ENCODE measurements at regions not wholly inside any gene's neighbourhood (a gene's known extent, or its start where the extent isn't known, plus 50 kb on each side); places are given as distances from the start of the nearest gene placed in this dataset.

DNA sequence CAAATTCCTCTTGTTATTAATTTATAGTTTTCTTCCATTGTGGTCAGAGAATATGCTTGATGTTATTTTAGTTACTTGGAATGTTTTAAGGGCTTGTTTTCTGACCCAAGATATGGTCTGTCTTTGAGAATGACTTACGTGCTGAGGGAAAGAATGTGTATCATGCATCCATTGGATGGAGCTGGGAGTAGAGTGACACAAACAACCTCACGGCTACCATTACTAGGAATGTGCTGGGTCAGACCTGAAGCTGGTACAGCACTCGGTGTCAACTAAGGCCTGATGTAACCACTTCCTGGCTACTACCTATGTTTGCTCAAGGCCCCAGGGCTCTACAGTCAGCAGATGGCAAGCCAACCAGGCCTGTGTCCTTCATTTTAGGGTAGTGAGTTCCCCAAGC lies 257.8 kb downstream of the FAT4 start (continued):
- TF ChIP-seq, protein P1, sequence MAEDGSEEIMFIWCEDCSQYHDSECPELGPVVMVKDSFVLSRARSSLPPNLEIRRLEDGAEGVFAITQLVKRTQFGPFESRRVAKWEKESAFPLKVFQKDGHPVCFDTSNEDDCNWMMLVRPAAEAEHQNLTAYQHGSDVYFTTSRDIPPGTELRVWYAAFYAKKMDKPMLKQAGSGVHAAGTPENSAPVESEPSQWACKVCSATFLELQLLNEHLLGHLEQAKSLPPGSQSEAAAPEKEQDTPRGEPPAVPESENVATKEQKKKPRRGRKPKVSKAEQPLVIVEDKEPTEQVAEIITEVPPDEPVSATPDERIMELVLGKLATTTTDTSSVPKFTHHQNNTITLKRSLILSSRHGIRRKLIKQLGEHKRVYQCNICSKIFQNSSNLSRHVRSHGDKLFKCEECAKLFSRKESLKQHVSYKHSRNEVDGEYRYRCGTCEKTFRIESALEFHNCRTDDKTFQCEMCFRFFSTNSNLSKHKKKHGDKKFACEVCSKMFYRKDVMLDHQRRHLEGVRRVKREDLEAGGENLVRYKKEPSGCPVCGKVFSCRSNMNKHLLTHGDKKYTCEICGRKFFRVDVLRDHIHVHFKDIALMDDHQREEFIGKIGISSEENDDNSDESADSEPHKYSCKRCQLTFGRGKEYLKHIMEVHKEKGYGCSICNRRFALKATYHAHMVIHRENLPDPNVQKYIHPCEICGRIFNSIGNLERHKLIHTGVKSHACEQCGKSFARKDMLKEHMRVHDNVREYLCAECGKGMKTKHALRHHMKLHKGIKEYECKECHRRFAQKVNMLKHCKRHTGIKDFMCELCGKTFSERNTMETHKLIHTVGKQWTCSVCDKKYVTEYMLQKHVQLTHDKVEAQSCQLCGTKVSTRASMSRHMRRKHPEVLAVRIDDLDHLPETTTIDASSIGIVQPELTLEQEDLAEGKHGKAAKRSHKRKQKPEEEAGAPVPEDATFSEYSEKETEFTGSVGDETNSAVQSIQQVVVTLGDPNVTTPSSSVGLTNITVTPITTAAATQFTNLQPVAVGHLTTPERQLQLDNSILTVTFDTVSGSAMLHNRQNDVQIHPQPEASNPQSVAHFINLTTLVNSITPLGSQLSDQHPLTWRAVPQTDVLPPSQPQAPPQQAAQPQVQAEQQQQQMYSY (CRISPR knock-in tag; IDR thresholded peaks at IDR 0.05): no peak
- TF ChIP-seq, protein P2, sequence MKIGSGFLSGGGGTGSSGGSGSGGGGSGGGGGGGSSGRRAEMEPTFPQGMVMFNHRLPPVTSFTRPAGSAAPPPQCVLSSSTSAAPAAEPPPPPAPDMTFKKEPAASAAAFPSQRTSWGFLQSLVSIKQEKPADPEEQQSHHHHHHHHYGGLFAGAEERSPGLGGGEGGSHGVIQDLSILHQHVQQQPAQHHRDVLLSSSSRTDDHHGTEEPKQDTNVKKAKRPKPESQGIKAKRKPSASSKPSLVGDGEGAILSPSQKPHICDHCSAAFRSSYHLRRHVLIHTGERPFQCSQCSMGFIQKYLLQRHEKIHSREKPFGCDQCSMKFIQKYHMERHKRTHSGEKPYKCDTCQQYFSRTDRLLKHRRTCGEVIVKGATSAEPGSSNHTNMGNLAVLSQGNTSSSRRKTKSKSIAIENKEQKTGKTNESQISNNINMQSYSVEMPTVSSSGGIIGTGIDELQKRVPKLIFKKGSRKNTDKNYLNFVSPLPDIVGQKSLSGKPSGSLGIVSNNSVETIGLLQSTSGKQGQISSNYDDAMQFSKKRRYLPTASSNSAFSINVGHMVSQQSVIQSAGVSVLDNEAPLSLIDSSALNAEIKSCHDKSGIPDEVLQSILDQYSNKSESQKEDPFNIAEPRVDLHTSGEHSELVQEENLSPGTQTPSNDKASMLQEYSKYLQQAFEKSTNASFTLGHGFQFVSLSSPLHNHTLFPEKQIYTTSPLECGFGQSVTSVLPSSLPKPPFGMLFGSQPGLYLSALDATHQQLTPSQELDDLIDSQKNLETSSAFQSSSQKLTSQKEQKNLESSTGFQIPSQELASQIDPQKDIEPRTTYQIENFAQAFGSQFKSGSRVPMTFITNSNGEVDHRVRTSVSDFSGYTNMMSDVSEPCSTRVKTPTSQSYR (CRISPR knock-in tag; IDR thresholded peaks at IDR 0.05): no peak
- TF ChIP-seq, protein P3, sequence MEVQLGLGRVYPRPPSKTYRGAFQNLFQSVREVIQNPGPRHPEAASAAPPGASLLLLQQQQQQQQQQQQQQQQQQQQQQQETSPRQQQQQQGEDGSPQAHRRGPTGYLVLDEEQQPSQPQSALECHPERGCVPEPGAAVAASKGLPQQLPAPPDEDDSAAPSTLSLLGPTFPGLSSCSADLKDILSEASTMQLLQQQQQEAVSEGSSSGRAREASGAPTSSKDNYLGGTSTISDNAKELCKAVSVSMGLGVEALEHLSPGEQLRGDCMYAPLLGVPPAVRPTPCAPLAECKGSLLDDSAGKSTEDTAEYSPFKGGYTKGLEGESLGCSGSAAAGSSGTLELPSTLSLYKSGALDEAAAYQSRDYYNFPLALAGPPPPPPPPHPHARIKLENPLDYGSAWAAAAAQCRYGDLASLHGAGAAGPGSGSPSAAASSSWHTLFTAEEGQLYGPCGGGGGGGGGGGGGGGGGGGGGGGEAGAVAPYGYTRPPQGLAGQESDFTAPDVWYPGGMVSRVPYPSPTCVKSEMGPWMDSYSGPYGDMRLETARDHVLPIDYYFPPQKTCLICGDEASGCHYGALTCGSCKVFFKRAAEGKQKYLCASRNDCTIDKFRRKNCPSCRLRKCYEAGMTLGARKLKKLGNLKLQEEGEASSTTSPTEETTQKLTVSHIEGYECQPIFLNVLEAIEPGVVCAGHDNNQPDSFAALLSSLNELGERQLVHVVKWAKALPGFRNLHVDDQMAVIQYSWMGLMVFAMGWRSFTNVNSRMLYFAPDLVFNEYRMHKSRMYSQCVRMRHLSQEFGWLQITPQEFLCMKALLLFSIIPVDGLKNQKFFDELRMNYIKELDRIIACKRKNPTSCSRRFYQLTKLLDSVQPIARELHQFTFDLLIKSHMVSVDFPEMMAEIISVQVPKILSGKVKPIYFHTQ (CRISPR knock-in tag; IDR thresholded peaks at IDR 0.05): no peak
- TF ChIP-seq PRRX2 (CRISPR knock-in tag; IDR thresholded peaks at IDR 0.05): no peak
- TF ChIP-seq, protein P4, sequence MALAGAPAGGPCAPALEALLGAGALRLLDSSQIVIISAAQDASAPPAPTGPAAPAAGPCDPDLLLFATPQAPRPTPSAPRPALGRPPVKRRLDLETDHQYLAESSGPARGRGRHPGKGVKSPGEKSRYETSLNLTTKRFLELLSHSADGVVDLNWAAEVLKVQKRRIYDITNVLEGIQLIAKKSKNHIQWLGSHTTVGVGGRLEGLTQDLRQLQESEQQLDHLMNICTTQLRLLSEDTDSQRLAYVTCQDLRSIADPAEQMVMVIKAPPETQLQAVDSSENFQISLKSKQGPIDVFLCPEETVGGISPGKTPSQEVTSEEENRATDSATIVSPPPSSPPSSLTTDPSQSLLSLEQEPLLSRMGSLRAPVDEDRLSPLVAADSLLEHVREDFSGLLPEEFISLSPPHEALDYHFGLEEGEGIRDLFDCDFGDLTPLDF (CRISPR knock-in tag; IDR thresholded peaks at IDR 0.05): no peak

DNA sequence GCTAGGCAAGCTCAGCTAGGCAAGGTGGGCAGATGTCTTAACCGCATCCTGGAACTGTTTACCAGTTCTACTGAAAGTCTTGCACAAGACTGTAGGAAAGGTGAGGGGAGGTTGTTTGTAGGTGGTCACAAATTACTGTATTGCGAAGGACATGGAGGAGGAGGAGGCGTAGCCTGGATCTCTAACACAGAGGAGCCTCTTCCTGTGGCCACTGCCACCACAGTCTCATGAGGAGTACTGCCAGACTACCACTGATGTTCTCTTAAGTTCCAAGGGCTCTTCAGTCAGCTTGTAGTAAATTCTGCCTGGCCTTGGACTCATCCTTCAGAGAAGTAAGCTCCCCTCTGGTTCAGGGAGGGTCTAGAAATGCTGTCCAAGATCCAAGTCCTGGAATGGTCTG lies 258.6 kb downstream of the FAT4 start:
- Mint-ChIP-seq H3K27ac (no peak overlapping the region), H3K36me3 (peaks cover 39% of the 10 kb centered on the region), H3K9me3 (peaks cover 33% of the 10 kb centered on the region), H3K27me3 (ENCODE audit: low read depth) (no peaks in the 10 kb centered on the region), H3K4me1 (no peaks in the 10 kb centered on the region), H3K4me3 (no peak overlapping the region)
- no peak for DNase-seq (ENCODE audit: low spot score)
- ATAC-seq: no peak
- CTCF ChIA-PET: no interaction called here
- POLR2A ChIA-PET: no interaction called here
- TF ChIP-seq, protein P5, sequence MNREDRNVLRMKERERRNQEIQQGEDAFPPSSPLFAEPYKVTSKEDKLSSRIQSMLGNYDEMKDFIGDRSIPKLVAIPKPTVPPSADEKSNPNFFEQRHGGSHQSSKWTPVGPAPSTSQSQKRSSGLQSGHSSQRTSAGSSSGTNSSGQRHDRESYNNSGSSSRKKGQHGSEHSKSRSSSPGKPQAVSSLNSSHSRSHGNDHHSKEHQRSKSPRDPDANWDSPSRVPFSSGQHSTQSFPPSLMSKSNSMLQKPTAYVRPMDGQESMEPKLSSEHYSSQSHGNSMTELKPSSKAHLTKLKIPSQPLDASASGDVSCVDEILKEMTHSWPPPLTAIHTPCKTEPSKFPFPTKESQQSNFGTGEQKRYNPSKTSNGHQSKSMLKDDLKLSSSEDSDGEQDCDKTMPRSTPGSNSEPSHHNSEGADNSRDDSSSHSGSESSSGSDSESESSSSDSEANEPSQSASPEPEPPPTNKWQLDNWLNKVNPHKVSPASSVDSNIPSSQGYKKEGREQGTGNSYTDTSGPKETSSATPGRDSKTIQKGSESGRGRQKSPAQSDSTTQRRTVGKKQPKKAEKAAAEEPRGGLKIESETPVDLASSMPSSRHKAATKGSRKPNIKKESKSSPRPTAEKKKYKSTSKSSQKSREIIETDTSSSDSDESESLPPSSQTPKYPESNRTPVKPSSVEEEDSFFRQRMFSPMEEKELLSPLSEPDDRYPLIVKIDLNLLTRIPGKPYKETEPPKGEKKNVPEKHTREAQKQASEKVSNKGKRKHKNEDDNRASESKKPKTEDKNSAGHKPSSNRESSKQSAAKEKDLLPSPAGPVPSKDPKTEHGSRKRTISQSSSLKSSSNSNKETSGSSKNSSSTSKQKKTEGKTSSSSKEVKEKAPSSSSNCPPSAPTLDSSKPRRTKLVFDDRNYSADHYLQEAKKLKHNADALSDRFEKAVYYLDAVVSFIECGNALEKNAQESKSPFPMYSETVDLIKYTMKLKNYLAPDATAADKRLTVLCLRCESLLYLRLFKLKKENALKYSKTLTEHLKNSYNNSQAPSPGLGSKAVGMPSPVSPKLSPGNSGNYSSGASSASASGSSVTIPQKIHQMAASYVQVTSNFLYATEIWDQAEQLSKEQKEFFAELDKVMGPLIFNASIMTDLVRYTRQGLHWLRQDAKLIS (CRISPR knock-in tag; IDR thresholded peaks at IDR 0.05; ENCODE audit: borderline replicate concordance): no peak
- TF ChIP-seq ZNF396 (CRISPR knock-in tag; IDR thresholded peaks at IDR 0.05; ENCODE audit: borderline replicate concordance) (no peak), ESRRA (CRISPR knock-in tag; IDR thresholded peaks at IDR 0.05; ENCODE audit: borderline replicate concordance) (no peak), FOXP1 (CRISPR knock-in tag; IDR thresholded peaks at IDR 0.05; ENCODE audit: borderline replicate concordance) (no peak), ZNF416 (CRISPR knock-in tag; IDR thresholded peaks at IDR 0.05) (no peak)
- TF ChIP-seq, protein P6, sequence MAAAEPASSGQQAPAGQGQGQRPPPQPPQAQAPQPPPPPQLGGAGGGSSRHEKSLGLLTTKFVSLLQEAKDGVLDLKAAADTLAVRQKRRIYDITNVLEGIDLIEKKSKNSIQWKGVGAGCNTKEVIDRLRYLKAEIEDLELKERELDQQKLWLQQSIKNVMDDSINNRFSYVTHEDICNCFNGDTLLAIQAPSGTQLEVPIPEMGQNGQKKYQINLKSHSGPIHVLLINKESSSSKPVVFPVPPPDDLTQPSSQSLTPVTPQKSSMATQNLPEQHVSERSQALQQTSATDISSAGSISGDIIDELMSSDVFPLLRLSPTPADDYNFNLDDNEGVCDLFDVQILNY (CRISPR knock-in tag; IDR thresholded peaks at IDR 0.05): no peak
- TF ChIP-seq, protein P7, sequence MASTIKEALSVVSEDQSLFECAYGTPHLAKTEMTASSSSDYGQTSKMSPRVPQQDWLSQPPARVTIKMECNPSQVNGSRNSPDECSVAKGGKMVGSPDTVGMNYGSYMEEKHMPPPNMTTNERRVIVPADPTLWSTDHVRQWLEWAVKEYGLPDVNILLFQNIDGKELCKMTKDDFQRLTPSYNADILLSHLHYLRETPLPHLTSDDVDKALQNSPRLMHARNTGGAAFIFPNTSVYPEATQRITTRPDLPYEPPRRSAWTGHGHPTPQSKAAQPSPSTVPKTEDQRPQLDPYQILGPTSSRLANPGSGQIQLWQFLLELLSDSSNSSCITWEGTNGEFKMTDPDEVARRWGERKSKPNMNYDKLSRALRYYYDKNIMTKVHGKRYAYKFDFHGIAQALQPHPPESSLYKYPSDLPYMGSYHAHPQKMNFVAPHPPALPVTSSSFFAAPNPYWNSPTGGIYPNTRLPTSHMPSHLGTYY (CRISPR knock-in tag; IDR thresholded peaks at IDR 0.05): no peak
- TF ChIP-seq, protein P8, sequence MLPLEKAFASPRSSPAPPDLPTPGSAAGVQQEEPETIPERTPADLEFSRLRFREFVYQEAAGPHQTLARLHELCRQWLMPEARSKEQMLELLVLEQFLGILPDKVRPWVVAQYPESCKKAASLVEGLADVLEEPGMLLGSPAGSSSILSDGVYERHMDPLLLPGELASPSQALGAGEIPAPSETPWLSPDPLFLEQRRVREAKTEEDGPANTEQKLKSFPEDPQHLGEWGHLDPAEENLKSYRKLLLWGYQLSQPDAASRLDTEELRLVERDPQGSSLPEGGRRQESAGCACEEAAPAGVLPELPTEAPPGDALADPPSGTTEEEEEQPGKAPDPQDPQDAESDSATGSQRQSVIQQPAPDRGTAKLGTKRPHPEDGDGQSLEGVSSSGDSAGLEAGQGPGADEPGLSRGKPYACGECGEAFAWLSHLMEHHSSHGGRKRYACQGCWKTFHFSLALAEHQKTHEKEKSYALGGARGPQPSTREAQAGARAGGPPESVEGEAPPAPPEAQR (CRISPR knock-in tag; IDR thresholded peaks at IDR 0.05): no peak
- TF ChIP-seq, protein P9, sequence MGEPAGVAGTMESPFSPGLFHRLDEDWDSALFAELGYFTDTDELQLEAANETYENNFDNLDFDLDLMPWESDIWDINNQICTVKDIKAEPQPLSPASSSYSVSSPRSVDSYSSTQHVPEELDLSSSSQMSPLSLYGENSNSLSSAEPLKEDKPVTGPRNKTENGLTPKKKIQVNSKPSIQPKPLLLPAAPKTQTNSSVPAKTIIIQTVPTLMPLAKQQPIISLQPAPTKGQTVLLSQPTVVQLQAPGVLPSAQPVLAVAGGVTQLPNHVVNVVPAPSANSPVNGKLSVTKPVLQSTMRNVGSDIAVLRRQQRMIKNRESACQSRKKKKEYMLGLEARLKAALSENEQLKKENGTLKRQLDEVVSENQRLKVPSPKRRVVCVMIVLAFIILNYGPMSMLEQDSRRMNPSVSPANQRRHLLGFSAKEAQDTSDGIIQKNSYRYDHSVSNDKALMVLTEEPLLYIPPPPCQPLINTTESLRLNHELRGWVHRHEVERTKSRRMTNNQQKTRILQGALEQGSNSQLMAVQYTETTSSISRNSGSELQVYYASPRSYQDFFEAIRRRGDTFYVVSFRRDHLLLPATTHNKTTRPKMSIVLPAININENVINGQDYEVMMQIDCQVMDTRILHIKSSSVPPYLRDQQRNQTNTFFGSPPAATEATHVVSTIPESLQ (CRISPR knock-in tag; IDR thresholded peaks at IDR 0.05): no peak
